ENCODE measurements at regions not wholly inside any gene's neighbourhood (a gene's known extent, or its start where the extent isn't known, plus 50 kb on each side); places are given as distances from the start of the nearest gene placed in this dataset.
"Not testable (repeated sequence)": the region's sequence is repeated elsewhere in the genome, so short reads cannot be mapped to it uniquely, and the experiment has no call there.

DNA sequence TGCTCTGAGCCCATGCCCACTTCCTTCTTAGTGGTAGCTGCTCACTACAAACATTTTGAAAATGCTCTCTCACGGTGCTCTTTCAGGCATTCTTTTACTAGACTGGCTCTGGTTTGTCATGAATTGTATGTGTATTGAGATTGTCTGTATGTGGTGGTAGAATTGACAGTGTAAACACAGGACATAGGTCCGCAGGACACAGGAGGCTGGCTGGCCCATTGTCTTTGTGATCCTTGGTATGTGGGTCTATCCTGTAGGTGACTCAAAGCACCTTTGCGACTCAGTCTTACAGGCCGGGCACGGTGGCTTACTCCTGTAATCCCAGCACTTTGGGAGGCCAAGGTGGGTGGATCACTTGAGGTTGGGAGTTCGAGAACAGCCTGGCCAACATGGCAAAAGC lies 250.9 kb downstream of the C12orf75 start:
- no peak for DNase-seq (ENCODE audit: low read depth, low spot score)

DNA sequence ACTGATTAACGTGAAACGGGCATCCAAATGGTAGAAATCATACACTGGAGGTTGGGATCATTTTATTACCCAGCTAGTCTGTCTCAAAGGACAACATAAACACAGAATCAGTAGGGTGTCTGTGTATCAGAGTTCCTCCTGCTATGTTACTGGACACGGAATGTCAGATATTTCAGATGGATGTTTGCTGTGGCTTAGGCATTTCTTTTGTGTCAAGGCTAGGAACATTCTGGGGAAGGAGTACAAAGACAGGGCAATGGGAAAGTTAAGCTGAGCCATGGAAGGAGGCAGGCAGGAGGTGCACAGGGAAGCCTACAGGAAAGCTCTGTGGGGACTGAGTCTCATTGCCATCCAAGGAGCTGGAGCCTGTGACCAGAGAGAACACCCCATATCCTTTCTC lies 254.6 kb downstream of the C12orf75 start:
- no peak for DNase-seq (ENCODE audit: low read depth, low spot score)

DNA sequence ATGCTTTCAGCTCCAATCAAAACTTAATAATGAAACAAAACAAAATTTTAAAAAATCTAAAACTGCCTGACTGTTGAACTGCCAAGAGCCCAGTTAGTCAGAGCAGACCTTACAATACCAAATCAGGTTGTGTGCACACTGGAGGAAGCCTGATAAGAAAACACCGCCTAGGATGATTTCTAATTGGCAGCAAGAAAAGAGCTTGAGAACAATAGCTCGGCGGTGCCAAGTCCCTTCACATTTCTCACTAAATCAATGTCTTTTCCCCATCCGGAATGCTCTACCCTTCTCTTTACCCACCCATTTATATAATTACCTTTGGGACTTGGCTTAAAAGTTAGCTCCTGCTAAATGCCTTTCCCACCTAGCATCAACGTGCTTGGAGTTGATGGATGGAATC lies 256.7 kb downstream of the C12orf75 start:
- DNase-seq (ENCODE audit: low read depth, low spot score) = no peak

DNA sequence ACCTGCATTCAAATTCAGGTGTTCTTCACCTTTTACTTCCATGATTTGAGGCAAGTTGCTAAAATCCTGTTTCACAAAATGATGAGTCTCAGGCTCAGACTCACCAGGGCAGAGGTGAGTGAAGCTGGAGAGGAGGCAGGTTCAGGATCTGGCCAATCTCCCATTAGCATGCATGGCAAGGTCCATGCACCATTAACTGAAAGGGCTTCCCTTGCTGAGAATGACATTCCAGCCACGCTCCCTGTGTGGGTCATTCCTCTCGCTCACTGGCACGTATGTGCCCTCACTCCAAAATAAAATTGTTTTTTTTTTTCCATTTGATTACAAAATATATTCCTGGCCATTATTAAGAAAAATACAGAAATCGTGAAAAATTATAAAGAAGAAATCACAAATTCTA lies 257.6 kb downstream of the C12orf75 start:
- no peak for DNase-seq (ENCODE audit: low read depth, low spot score)

DNA sequence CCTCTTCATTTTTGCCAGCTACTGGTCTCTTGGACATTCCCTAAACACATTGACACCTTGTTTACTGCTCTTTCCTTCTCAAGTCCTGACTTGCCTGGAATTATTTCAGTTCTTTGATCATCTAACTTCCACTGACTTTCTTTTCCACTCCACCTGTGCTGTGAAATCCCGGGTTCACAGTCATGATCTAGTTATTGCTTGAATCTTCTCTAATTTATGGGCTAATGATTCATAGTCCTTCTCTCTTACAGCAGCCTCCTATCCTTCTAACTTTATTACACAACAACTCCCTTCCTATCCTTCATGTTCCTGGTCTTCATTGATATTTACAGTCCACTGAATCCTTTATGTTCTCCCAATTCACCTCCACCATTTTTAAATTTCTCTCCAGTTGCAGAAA lies 260.1 kb downstream of the C12orf75 start:
- no peak for DNase-seq (ENCODE audit: low read depth, low spot score)

DNA sequence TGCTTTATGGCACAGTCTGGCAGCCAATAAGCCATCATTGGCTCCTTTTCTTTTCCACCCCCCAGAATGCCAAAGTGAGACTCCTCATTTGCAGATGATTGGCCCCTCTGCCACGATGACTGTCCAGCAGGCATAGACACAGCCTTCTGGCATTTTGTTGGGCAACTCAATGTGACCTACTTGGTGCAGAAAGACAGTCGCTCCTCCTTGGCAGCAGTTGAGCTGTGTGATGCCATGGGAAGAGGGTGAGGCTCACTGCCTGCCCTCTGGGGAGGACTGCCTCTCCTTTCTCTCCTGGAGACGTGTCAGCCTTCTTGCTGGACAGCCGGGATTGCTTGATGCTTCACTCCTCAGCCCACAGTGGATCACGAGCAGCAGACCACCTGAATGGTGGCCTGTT lies 264.9 kb downstream of the C12orf75 start:
- DNase-seq (ENCODE audit: low read depth, low spot score) = no peak

DNA sequence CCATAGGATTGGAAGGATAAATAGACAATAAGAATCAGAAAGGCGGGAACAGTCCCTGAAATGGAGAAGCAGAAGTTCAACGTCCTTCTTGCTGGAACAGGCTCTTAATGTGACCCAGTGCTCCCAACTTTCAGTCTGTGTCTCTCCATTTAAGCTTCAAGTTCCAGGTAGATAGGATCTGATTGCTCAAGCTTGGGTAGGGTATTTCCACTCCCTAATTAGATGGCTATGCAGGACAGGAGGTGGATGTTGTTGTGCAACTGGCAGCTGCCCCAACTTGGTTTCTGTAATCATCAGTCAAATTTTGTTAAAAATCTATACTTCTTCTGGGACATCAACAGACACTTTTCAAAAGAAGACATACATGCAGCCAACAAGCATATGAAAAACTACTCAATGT lies 266.2 kb downstream of the C12orf75 start:
- DNase-seq (ENCODE audit: low read depth, low spot score) = no peak

DNA sequence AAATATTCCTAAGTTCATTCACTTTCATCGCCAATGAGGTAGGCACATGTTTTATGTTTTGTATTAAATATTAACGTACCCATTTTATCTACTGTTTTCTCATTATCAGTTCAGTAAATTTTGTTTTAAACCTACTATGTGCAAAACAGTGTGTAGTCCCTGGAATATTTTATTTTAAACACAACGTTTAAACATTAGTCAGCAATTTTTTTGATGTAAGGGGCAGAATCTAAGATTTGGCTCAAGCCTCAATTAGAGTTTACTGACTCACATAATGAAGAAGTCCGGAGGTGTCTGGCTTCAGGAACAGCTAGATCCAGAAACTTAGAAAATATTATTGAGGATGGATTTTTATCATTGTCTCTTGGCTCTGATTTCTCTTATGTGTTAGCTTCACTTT lies 267.5 kb downstream of the C12orf75 start:
- no peak for DNase-seq (ENCODE audit: low read depth, low spot score)

DNA sequence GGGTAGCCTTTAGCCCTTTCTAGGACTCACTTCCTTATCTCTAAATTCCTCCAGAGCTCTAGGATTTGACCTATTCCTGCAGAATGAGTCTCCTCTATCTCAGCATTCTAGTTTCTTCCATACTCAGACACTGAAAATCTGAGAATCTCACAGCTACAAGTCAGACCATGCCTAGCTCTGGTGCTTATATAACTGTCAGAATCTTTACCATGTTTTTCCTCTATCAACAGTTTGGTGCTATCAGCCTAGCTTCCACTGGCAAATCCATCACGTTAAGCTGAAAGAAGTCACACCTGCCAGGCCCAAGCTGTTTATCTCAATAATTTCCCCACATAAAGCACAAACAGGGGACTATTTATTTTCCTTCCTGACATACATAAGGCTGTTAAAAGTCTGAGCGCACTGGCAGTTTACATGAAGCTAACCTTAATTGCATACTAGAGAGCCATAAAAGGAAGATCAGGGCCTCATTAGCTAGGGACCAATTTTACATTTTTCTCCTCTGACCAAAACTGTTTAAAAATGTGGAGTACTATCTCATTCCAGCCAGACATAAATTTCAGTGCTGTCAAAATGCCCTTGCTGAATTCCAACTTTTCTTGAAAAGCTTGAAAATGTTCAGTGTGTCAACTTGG lies 270.5 kb downstream of the C12orf75 start:
- no peak for DNase-seq (ENCODE audit: low read depth, low spot score)

DNA sequence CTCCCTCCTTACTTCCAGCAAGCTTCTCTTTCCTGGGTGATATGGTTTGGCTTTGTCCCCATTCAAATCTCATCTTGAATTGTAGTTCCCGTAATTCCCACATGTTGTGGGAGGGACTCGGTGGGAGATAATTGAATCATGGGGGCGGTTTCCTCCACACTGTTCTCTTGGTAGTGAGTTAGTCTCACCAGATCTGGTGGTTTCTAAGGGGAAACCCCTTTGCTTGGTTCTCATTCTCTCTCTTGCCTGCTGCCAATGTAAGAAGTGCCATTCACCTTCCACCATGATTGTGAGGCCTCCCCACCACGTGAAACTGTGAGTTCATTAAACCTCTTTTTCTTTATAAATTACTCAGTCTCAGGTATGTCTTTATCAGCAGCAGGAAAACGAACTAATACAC lies 271.8 kb downstream of the C12orf75 start:
- not testable (repeated sequence) for DNase-seq (ENCODE audit: low read depth, low spot score)

DNA sequence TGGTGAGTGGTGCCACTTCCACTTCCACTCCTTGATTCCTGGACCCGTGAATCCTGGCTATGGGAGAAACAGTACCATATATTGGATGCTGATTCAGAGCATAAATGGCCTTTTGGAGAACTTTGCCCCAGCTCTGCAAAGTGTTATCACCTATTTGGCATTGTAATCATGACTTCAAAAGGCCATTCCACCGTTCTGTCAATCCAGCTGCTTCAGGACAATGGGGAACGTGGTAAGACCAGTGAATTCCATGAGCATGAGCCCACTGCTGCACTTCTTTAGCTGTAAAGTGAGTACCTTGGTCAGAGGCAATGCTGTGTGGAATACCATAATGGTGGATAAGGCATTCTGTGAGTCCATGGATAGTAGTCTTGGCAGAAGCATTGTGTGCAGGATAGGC lies 273.8 kb downstream of the C12orf75 start:
- DNase-seq (ENCODE audit: low read depth, low spot score) = not testable (repeated sequence)

DNA sequence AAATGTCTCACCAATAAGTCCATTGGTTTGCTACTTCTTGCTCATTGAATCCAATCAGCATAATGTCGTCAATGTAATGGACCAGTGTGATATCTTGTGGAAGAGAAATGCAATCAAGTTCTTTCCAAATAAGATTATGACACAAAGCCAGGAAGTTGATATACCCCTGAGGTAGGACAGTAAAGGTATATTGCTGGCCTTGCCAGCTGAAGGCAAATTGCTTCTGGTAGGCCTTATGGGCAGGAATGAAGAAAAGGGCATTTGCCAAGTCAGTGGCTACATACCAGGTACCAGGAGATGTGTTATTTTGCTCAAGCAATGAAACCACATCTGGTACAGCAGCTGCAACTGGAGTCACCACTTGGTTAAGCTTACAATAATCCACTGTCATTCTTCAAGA lies 276.1 kb downstream of the C12orf75 start:
- not testable (repeated sequence) for DNase-seq (ENCODE audit: low read depth, low spot score)

DNA sequence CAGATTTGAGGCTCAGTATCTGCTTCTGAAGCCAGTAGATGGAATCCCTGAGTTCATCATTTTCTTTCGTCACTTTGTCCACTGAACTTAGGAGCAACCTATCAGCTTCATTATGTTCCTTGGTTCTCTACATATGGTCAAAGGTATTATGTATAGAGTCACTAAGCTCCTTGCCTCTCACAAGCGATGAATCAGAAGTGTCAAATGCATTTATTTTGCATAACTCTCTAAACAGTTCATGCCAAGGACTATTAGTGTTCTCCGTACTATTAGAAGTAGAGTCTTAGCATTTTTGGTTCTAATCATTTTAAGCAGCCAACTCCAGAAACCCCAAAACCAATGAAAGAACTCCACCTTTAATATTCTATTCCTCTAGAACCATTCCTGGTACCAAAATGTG lies 278.5 kb downstream of the C12orf75 start:
- not testable (repeated sequence) for DNase-seq (ENCODE audit: low read depth, low spot score)

DNA sequence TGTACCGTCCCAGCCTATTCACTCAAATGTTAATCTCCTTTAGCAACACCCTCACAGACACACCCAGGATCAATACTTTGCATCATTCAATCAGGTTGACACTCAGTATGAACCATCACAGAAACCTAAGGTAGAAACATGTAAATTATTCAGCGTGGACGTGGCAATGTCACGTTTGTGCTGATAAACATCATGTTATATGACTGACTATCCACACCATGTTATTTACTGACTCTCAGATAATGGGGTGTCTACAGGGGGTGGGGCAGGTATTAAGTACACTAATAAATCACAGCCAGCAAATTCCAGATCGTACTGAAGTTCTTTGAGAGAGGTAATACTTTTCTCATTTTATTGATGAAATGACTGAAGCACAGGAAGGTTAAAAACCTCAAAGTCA lies 280.0 kb downstream of the C12orf75 start:
- no peak for DNase-seq (ENCODE audit: low read depth, low spot score)

DNA sequence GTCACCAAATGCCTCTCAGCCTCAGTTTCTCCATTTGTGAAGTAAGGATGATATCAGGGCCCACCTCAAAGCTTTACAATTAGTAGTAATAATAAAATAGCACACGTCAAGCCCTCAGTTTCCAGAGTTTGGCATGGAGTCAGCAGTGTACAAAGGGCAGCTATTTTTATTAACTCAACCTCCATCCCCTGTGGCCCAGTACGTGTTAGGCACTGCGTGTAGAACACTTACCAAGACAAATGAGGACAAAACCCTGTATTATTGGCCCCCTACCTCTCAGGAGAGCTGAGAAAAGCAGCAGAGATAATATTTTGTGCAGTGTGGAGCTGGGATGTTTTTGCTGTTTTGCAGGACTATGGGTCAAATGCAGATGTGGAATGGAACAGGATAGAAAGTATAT lies 280.8 kb downstream of the C12orf75 start:
- DNase-seq (ENCODE audit: low read depth, low spot score) = no peak

DNA sequence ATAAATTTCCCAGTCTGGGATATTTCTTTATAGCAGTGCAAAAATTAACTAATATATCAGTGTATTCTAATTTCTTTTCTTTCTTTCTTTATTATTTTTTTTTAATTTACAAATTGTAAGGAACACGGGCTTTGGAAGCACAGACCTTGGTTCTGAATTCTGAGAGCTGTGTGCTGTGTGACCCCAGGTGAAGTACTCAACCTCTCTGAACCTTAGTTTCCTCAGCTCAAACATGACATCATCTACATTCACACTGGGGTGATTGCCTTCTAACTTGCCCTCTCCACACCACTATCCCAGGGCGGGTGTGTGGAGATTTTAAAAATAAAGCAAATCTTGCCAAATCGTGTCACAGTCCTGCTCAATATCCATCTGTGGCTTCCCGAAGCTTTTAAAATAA lies 282.8 kb downstream of the C12orf75 start:
- no peak for DNase-seq (ENCODE audit: low read depth, low spot score)

DNA sequence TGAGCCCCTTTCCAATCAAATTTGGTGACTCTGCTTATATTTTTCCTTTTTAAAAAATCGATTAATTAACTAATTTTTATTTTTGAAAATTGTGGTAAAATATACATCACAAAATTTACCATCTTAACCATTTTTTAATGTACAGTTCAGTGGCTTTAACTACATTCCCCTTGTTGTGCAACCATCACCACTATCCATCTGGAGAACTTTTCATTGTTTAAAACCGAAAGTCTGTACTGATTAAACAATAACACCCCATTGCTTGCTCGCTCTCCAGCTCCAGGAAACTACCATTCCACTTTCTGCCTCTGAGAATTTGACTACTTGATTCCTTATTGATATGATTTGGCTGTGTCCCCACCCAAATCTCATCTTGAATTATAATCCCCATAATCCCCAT lies 283.4 kb downstream of the C12orf75 start:
- no peak for DNase-seq (ENCODE audit: low read depth, low spot score)

DNA sequence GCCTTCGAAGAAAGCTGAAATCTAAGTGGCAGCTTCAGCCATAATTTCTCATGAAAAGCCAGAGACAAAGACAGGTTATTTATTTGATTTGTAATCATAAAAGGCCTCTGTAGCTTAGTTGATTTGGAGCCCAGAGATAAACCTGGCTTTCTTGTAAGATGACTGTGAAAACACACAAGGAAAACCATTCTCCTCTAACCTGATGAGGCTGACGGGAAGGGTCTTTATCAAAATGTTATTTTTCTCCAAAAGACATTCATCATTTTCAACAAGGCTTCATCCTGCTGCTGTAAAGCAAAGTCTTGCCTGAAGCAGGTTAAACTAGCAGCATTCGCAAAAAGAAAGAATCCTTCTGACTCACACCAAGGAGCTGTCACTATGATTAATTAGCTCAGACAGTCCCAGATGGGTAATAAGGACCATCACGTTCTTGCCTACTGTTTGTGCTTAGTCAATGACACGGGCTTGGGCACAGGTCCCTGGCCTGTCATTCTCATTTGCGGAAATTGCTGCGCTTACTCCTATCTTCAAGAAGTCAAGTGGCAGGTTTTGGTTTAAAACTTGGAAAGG lies 286.6 kb downstream of the C12orf75 start:
- DNase-seq (ENCODE audit: low read depth, low spot score) = no peak

DNA sequence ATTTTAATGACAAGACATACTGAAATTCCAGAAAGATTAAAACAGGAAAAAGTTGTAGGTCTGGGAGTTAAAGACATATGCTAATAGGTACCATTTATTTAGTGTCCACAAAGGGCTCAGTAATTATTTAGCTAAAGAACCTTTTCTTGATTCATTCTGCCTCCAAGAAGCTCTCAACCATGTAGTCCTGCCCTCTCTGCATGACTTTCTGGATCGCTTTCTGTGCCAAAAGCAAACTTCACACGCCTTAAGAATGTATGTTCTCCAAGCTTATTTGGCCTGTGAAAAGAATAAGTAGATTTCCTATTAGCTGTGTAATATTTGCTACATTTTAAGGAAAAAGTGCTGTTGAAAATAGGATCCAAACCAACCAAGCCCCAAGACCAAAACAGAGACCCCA lies 291.7 kb downstream of the C12orf75 start:
- no peak for DNase-seq (ENCODE audit: low read depth, low spot score)

DNA sequence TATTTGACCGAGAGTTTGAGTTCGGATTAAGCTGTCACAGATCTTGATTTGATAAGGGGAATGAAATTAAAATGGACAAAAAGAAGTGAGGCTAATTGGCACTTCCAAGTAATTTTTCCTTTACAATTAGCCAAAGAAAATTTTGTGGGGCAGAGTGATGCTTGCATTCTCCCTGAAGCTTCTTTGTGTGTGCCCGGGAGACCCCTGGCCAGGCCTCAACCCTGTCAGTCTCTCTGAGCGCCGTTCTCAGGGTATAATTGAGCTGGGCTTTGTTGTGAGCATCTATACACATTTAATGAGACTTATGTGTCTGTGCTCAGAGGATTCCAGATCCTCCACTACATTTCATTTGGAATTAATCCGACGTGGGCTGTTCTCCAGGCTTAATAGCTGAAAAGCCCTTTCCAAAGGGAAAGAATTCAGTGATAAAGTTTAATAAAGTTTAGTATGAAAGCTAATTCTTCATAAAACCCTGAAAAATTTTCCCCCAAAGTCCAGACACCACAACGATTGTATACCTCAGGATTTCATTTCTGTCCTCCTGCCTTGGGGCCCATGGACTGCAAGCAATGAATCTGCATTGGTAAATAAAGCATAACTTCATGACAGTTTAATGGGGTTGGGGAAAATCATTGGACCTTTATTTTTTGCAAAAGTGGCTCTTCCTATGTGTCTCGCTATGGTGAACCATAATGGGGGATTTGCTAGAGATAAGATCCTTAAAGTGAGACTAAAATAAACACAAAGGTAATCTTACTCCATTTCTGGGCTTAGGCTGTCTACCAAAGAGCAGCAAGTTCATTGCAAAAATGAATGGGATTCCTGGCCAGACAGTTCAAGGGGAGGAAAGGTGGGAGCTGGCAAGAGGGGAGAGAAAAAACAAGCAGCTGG lies 292.6 kb downstream of the C12orf75 start:
- no peak for DNase-seq (ENCODE audit: low read depth, low spot score)

DNA sequence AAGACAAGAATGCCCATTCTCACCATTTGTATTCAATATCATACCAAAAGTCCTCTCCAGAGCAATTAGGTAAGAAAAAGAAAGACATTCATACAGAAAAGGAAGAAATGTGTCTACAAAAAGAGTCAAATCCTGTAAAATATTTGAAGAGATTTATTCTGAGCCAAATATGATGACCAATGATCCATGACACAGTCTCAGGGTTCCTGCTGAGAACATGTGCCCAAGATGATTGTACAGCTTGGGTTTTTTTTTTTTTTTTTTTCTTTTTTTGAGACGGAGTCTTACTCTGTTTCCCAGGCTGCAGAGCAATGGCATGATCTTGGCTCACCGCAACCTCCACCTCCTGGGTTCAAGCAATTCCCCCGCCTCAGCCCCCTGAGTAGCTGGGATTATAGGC lies 296.2 kb downstream of the C12orf75 start:
- DNase-seq (ENCODE audit: low read depth, low spot score) = no peak

DNA sequence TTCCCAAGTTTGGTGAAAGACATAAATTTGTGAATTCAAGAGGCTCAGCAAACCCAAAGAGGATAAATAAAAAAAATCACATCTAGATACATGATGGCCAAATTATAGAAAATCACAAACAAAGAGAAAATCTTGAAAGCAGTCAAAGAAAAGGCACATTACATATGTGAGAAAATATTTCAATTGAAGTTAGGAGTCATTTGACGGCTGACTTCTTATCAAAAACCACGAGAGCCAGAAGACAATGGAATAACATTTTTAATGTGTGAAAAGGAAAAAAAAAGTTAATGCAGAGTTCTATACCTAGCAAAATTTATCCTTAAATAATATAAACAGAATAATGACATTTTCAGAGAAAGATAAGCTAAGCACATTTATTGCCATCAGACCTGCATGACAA lies 307.0 kb downstream of the C12orf75 start:
- DNase-seq (ENCODE audit: low read depth, low spot score) = no peak

DNA sequence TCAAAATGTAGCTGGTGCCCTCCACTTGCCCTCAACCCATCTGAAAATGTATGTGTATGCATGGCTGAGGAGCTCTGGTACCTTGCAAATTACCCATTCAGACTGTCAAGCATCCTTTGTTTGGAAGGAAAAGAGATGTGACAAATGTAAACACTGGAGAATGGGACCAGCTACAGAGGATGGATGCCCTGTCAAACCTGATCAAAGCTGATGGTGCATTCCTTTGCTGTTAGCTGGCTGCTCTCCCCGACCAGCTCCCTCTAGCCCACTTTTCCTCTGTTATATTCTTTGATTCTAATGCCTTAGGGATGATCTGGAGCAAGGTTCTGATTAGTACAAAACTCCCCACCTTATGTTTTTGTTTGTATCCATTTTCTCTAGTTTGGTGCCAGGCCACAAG lies 310.3 kb downstream of the C12orf75 start:
- DNase-seq (ENCODE audit: low read depth, low spot score) = no peak
